Kidney (tissue), 13 donors: ENCODE measurements at regions not wholly inside any gene's neighbourhood (a gene's known extent, or its start where the extent isn't known, plus 50 kb on each side); places are given as distances from the start of the nearest gene placed in this dataset.

Source experiments
- DNase-seq, 5 donors: peaks; one replicate each; pipeline ENCODE4 v3.0.0-alpha.2; 2013 to 2020
- FAIRE-seq: peaks from 2 replicates; lab custom pipeline; 2012; peaks lifted over from hg19 to GRCh38; lab: Jason Lieb, UNC
- H3K27ac ChIP-seq, 2 donors: one replicate each; pipeline ENCODE4 v1.7.0; 2013; ENCODE audit warnings: low read depth in 2 of 2, low read length in 2 of 2, inconsistent platforms in 1 of 2
- H3K27me3 ChIP-seq: one replicate; pipeline ENCODE4 v1.7.1; 2013; ENCODE audit warnings: low read length, inconsistent platforms; ENCODE audit not compliant: control insufficient read depth, insufficient read depth
- H3K36me3 ChIP-seq, 3 donors: one replicate each; pipeline versions ENCODE4 v1.7.0 to v1.7.1; 2013; ENCODE audit warnings: low read length in 3 of 3, control low read depth in 1 of 3, inconsistent platforms in 1 of 3; ENCODE audit not compliant: insufficient read depth in 3 of 3, control insufficient read depth in 2 of 3
- H3K4me1 ChIP-seq, 3 donors: one replicate each; pipeline versions ENCODE4 v1.7.0 to v1.7.1; 2013; ENCODE audit warnings: low read length in 3 of 3, inconsistent platforms in 1 of 3, low read depth in 1 of 3; ENCODE audit not compliant: control insufficient read depth in 2 of 3, insufficient read depth in 2 of 3
- H3K4me3 ChIP-seq, 3 donors: one replicate each; pipeline versions ENCODE4 v1.7.0 to v1.8.1; 2013; ENCODE audit warnings: low read length in 3 of 3, control low read depth in 1 of 3, inconsistent platforms in 1 of 3
- H3K9ac ChIP-seq, 3 donors: one replicate each; pipeline versions ENCODE4 v1.7.0 to v1.7.1; 2013; ENCODE audit warnings: low read length in 3 of 3, control low read depth in 1 of 3, inconsistent platforms in 1 of 3
- H3K9me3 ChIP-seq, 3 donors: one replicate each; pipeline versions ENCODE4 v1.7.0 to v1.7.1; 2013; ENCODE audit warnings: low read length in 3 of 3, control low read depth in 1 of 3, inconsistent platforms in 1 of 3; ENCODE audit not compliant: control insufficient read depth in 2 of 3, insufficient read depth in 1 of 3
- CTCF ChIP-seq: IDR thresholded peaks from 3 replicates; pipeline ENCODE4 v1.5.1; 2012; ENCODE audit warnings: mild to moderate bottlenecking, moderate library complexity, borderline replicate concordance; ENCODE audit not compliant: insufficient read depth; ENCODE audit errors: extremely low read depth
- intact Hi-C: fragments of 100-400 bp; cut with DNase I; formaldehyde crosslinking; loops from one replicate; pipeline ENCODE4 v1.11.1; 2022
- donor health status: control.
- donor health status: control.
- donor health status: control.
- donor health status: control.
- donor health status: control.
- donor health status: DM: yes; HTN: yes; CAD: no.
- donor health status: Normal renal cell carcinoma (clear cell type).

- Histone ChIP-seq H3K27me3 (no peaks in the 10 kb centered on the region), H3K9me3 (no peaks in the 10 kb centered on the region), H3K27ac (no peak overlapping the region), H3K4me1 (no peaks in the 10 kb centered on the region), H3K36me3 (no peaks in the 10 kb centered on the region), H3K9ac (no peak overlapping the region), H3K4me3 (no peak overlapping the region)
- intact Hi-C loops, result no loop called here
- TF ChIP-seq CTCF, result no peak
- FAIRE-seq (no peak), DNase-seq (no peak)
Observed at GRCh38 chr6:132995432-132995831, 181.1 kb downstream of the RPS12 start.

- FAIRE-seq (no peak), DNase-seq (no peak)
- Histone ChIP-seq H3K27me3 (no peaks in the 10 kb centered on the region), H3K9ac (no peak overlapping the region), H3K36me3 (no peaks in the 10 kb centered on the region), H3K4me1 (no peaks in the 10 kb centered on the region), H3K27ac (no peak overlapping the region), H3K4me3 (no peak overlapping the region), H3K9me3 (no peaks in the 10 kb centered on the region)
- intact Hi-C loops, result no loop called here
- no peak for TF ChIP-seq CTCF
Observed at GRCh38 chr6:132998418-132998817, 184.0 kb downstream of the RPS12 start.

GRCh38 chr6:133001040-133001565 is 186.7 kb downstream of the RPS12 start:
- intact Hi-C loops, result no loop called here
- Histone ChIP-seq H3K4me1 (no peaks in the 10 kb centered on the region), H3K27me3 (no peaks in the 10 kb centered on the region), H3K9me3 (no peaks in the 10 kb centered on the region), H3K9ac (no peak overlapping the region), H3K36me3 (no peaks in the 10 kb centered on the region), H3K27ac (no peak overlapping the region), H3K4me3 (no peak overlapping the region)
- FAIRE-seq, result no peak
- DNase-seq, result no peak
- TF ChIP-seq CTCF, result no peak

- no peak overlapping the region for H3K27ac ChIP-seq
- TF ChIP-seq CTCF, result no peak
- intact Hi-C loops, result no loop called here
- no peak for DNase-seq
- no peak for FAIRE-seq
- H3K9me3 ChIP-seq, result no peaks in the 10 kb centered on the region
- no peak overlapping the region for H3K4me3 ChIP-seq
- no peaks in the 10 kb centered on the region for H3K27me3 ChIP-seq
- no peak overlapping the region for H3K9ac ChIP-seq
- H3K36me3 ChIP-seq, result no peaks in the 10 kb centered on the region
- H3K4me1 ChIP-seq, result no peaks in the 10 kb centered on the region
Observed at GRCh38 chr6:133004304-133004884, 190.0 kb downstream of the RPS12 start.
